IMR-90 (cell line): ENCODE measurements at regions not wholly inside any gene's neighbourhood (a gene's known extent, or its start where the extent isn't known, plus 50 kb on each side); places are given as distances from the start of the nearest gene placed in this dataset.

ENCODE experiments used
- ATAC-seq: fragments of 200-7000 bp; cut with Tn5 transposase; 2 replicates; pipeline ENCODE4 v1.9.1; 2020; ENCODE audit warnings: low read depth, mild to moderate bottlenecking, moderate library complexity
- BruUV-seq: library from RNA; stranded (reverse); fragments of 400-500 nt; replicated peaks from 2 replicates; lab custom pipeline; 2021; lab: Mats Ljungman, UMichigan
- CTCF ChIA-PET: fragments of 300-600 bp; formaldehyde crosslinking; extraction: SDS; loops from one replicate; lab custom pipeline; 2021; ENCODE audit warnings: antibody characterized with exemption; lab: Yijun Ruan, JAX
- POLR2A ChIA-PET: fragments of 300-600 bp; sonication (Branson Sonifier 250); formaldehyde crosslinking; loops from one replicate; lab custom pipeline; 2022; ENCODE audit warnings: antibody characterized with exemption; ENCODE audit not compliant: unreplicated experiment; lab: Charles Lee
- DNase-seq: peaks from one replicate; pipeline ENCODE4 v3.0.0; 2013
- H2AFZ ChIP-seq: replicated peaks from 2 replicates; pipeline ENCODE3; 2013; ENCODE audit warnings: low read length, mild to moderate bottlenecking; ENCODE audit not compliant: poor library complexity
- H2AK5ac ChIP-seq: 2 replicates; pipeline ENCODE4 v1.6.1; 2013; ENCODE audit warnings: low read depth, low read length, inconsistent platforms
- H2AK9ac ChIP-seq: replicated peaks from 2 replicates; pipeline ENCODE3; 2013; ENCODE audit warnings: mild to moderate bottlenecking, low read depth, low read length, moderate library complexity; ENCODE audit not compliant: poor library complexity
- H2BK120ac ChIP-seq: 2 replicates; pipeline ENCODE4 v1.6.1; 2013; ENCODE audit warnings: low read depth, low read length, inconsistent platforms
- H2BK15ac ChIP-seq: 3 replicates; pipeline ENCODE4 v1.6.1; 2013; ENCODE audit warnings: low read depth, low read length, inconsistent platforms
- H2BK20ac ChIP-seq: 2 replicates; pipeline ENCODE4 v1.6.1; 2013; ENCODE audit warnings: low read depth, mild to moderate bottlenecking, inconsistent platforms, low read length, moderate library complexity
- H2BK5ac ChIP-seq: 2 replicates; pipeline ENCODE4 v1.6.1; 2013; ENCODE audit warnings: mild to moderate bottlenecking, low read depth, low read length, inconsistent platforms; ENCODE audit not compliant: poor library complexity, severe bottlenecking
- H3K14ac ChIP-seq: replicated peaks from 2 replicates; pipeline ENCODE4 v1.6.1; 2013; ENCODE audit warnings: low read depth, low read length, inconsistent platforms
- H3K18ac ChIP-seq: 2 replicates; pipeline ENCODE4 v1.6.1; 2013; ENCODE audit warnings: low read depth, low read length, control low read depth
- H3K23ac ChIP-seq: 2 replicates; pipeline ENCODE4 v1.6.1; 2013; ENCODE audit warnings: low read depth, low read length, inconsistent platforms
- H3K27ac ChIP-seq: 2 replicates; pipeline ENCODE4 v1.5.1; 2013; ENCODE audit warnings: mild to moderate bottlenecking, control low read depth, low read length; ENCODE audit not compliant: insufficient read depth
- H3K27me3 ChIP-seq: 2 replicates; pipeline ENCODE4 v1.6.1; 2013; ENCODE audit warnings: low read length; ENCODE audit not compliant: control insufficient read depth, insufficient read depth
- H3K36me3 ChIP-seq: 2 replicates; pipeline ENCODE4 v1.6.1; 2013; ENCODE audit warnings: low read length, mixed read lengths; ENCODE audit not compliant: control insufficient read depth, insufficient read depth
- H3K4ac ChIP-seq: 2 replicates; pipeline ENCODE4 v1.6.1; 2013; ENCODE audit warnings: low read depth, low read length, inconsistent platforms
- H3K4me1 ChIP-seq: 2 replicates; pipeline ENCODE4 v1.6.1; 2013; ENCODE audit warnings: low read length, mixed read lengths; ENCODE audit not compliant: control insufficient read depth, insufficient read depth
- H3K4me2 ChIP-seq: 2 replicates; pipeline ENCODE4 v1.6.1; 2013; ENCODE audit warnings: low read depth, mild to moderate bottlenecking, control low read depth, low read length, moderate library complexity
- H3K4me3 ChIP-seq: 2 replicates; pipeline ENCODE4 v1.5.1; 2013; ENCODE audit warnings: low read depth, mild to moderate bottlenecking, control low read depth, low read length, moderate library complexity; ENCODE audit not compliant: insufficient read depth
- H3K56ac ChIP-seq: 2 replicates; pipeline ENCODE4 v1.6.1; 2013; ENCODE audit warnings: low read length, inconsistent platforms; ENCODE audit not compliant: insufficient read depth; ENCODE audit errors: extremely low read depth
- H3K79me1 ChIP-seq, 2 experiments: 2 replicates each; pipeline ENCODE4 v1.6.1; 2013; ENCODE audit warnings: low read length in 2 of 2, inconsistent platforms in 1 of 2, low read depth in 1 of 2
- H3K9ac ChIP-seq: 2 replicates; pipeline ENCODE4 v1.6.1; 2013; ENCODE audit warnings: low read depth, low read length, control low read depth
- H3K9me1 ChIP-seq: 2 replicates; pipeline ENCODE4 v1.6.1; 2013; ENCODE audit warnings: low read length, inconsistent platforms; ENCODE audit not compliant: insufficient read depth
- H3K9me3 ChIP-seq: 2 replicates; pipeline ENCODE4 v1.6.1; 2013; ENCODE audit warnings: low read length; ENCODE audit not compliant: control insufficient read depth, insufficient read depth
- H4K20me1 ChIP-seq: 2 replicates; pipeline ENCODE4 v1.6.1; 2013; ENCODE audit warnings: low read length, inconsistent platforms; ENCODE audit not compliant: insufficient read depth
- H4K5ac ChIP-seq: 2 replicates; pipeline ENCODE4 v1.6.1; 2013; ENCODE audit warnings: mild to moderate bottlenecking, low read depth, low read length, control low read depth
- H4K8ac ChIP-seq, 2 experiments: 2 replicates each; pipeline ENCODE4 v1.6.1; 2013; ENCODE audit warnings: low read depth in 2 of 2, low read length in 2 of 2, control low read depth in 1 of 2, inconsistent platforms in 1 of 2
- H4K91ac ChIP-seq: 2 replicates; pipeline ENCODE4 v1.6.1; 2013; ENCODE audit warnings: low read depth, low read length, inconsistent platforms; ENCODE audit not compliant: insufficient read depth
- CEBPB ChIP-seq: IDR thresholded peaks from 2 replicates; pipeline ENCODE4 v1.6.1; 2012; ENCODE audit warnings: low read depth, low read length, improper control_type of control experiment
- SMC3 ChIP-seq: fragments of 150-350 bp; IDR thresholded peaks from 2 replicates; pipeline ENCODE4 v1.6.1; 2016; ENCODE audit warnings: low read depth, mild to moderate bottlenecking, antibody characterized with exemption, low read length, moderate library complexity
- WGBS, 2 experiments: methylation state at CpG; one replicate each; pipeline versions ENCODE4 v1.1.5 to v1.1.7; 2013; ENCODE audit warnings: missing lambda C conversion rate in 2 of 2; ENCODE audit not compliant: insufficient read length in 1 of 2; ENCODE audit errors: extremely low coverage in 2 of 2; 5-methylcytosine and 5-hydroxymethylcytosine counted together
- dilution Hi-C: fragments of 300-500 bp; cut with HindIII; formaldehyde crosslinking; loops from one replicate; pipeline ENCODE4 v1.14.3; 2018; ENCODE audit warnings: low sequenced_read_pairs; ENCODE audit not compliant: unreplicated experiment
- in situ Hi-C: fragments of 300-500 bp; cut with MboI; formaldehyde crosslinking; loops from 3 replicates; pipeline ENCODE4 v1.14.3; 2019; ENCODE audit warnings: low sequenced_read_pairs, inconsistent platforms, mixed read lengths
- intact Hi-C: fragments of 100-400 bp; cut with micrococcal nuclease; formaldehyde crosslinking; loops from 2 replicates; pipeline ENCODE4 v1.10.0; 2022

- no peak overlapping the region for H3K4me2 ChIP-seq
- no peak overlapping the region for H3K23ac ChIP-seq
- ATAC-seq (0 out of 2 replicates have a peak, but pooled peaks have one; percentile 22), DNase-seq (peak; percentile 72)
- H4K20me1 ChIP-seq, result no peaks in the 10 kb centered on the region
- H3K79me1 ChIP-seq, result no peaks in the 10 kb centered on the region
- peak overlapping the region in 1 of 2 experiments; percentile 6; a peak in 1 of 4 replicates for H4K8ac ChIP-seq
- H3K14ac ChIP-seq, result 0 out of 2 replicates have a peak overlapping the region, but pooled peaks have one; percentile 21
- peak overlapping the region; percentile 64; the same call in 1 of the 2 replicates for H3K4ac ChIP-seq
- POLR2A ChIA-PET, result no interaction called here
- peak overlapping the region; percentile 85 for H3K18ac ChIP-seq
- no TSS peak for BruUV-seq
- WGBS, 2 experiments, result no CpG with 5 or more reads among the region's 6 CpGs
- peak overlapping the region; percentile 75 for H2BK120ac ChIP-seq
- no peaks in the 10 kb centered on the region for H3K36me3 ChIP-seq
- no peaks in the 10 kb centered on the region for H3K27me3 ChIP-seq
- no peak overlapping the region for H2AFZ ChIP-seq
- 0 out of 3 replicates have a peak overlapping the region, but pooled peaks have one; percentile 34 for H2BK15ac ChIP-seq
- peaks cover 7% of the 10 kb centered on the region; the same call in 1 of the 2 replicates for H3K9me1 ChIP-seq
- peaks cover 12% of the 10 kb centered on the region for H3K4me1 ChIP-seq
- peak overlapping the region; percentile 65 for H2BK5ac ChIP-seq
- no peaks in the 10 kb centered on the region for H3K9me3 ChIP-seq
- dilution Hi-C loops (no loop called here), intact Hi-C loops (no loop called here), in situ Hi-C loops (no loop called here)
- H3K9ac ChIP-seq, result no peak overlapping the region; the same call in 1 of the 2 replicates
- H4K5ac ChIP-seq, result peak overlapping the region; percentile 74; the same call in 1 of the 2 replicates
- H3K56ac ChIP-seq, result no peak overlapping the region
- peak overlapping the region; percentile 22; the same call in 1 of the 2 replicates for H3K27ac ChIP-seq
- no peak overlapping the region for H3K4me3 ChIP-seq
- CTCF ChIA-PET, result no interaction called here
- no peak overlapping the region for H2AK9ac ChIP-seq
- peak overlapping the region; percentile 31; the same call in 1 of the 2 replicates for H2AK5ac ChIP-seq
- TF ChIP-seq SMC3, result no peak
- TF ChIP-seq CEBPB, result peak; percentile 59; the same call in 1 of the 2 replicates
- H2BK20ac ChIP-seq, result peak overlapping the region; percentile 75
- H4K91ac ChIP-seq, result peak overlapping the region; percentile 20
These were observed 142.0 kb downstream of the COL6A3 start for GRCh38 chr2:237271698-237272652.
